ENCODE measurements at regions not wholly inside any gene's neighbourhood (a gene's known extent, or its start where the extent isn't known, plus 50 kb on each side); places are given as distances from the start of the nearest gene placed in this dataset.

DNA sequence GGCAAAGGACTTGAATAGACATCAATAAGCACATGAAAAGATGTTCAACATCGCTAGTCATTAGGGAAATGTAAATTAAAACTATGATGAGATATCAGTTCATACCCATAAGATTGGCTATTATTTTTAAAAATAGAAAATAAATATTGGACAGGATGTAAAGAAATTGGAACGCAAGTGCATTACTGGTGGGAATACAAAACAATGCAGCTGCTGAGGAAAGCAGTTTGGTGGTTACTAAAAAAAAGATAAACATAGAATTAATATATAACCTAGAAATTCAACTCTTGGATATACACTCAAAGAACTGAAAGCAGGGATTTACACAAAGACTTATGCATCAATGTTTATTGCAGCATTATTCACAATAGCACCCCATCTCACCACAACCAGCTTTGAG, 174.5 kb upstream of the NDUFV2 start:
- TF ChIP-seq SIN3A (IDR thresholded peaks at IDR 0.05; ENCODE audit: borderline replicate concordance, insufficient read depth, low read depth, low read length) (no peak), TCF7L2 (IDR thresholded peaks at IDR 0.05; ENCODE audit: low read depth, low read length) (no peak)
- TF ChIP-seq, protein P1, sequence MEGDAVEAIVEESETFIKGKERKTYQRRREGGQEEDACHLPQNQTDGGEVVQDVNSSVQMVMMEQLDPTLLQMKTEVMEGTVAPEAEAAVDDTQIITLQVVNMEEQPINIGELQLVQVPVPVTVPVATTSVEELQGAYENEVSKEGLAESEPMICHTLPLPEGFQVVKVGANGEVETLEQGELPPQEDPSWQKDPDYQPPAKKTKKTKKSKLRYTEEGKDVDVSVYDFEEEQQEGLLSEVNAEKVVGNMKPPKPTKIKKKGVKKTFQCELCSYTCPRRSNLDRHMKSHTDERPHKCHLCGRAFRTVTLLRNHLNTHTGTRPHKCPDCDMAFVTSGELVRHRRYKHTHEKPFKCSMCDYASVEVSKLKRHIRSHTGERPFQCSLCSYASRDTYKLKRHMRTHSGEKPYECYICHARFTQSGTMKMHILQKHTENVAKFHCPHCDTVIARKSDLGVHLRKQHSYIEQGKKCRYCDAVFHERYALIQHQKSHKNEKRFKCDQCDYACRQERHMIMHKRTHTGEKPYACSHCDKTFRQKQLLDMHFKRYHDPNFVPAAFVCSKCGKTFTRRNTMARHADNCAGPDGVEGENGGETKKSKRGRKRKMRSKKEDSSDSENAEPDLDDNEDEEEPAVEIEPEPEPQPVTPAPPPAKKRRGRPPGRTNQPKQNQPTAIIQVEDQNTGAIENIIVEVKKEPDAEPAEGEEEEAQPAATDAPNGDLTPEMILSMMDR (IDR thresholded peaks at IDR 0.05), result no peak

Data from Panc1 (cell line).